ENCODE measurements at regions not wholly inside any gene's neighbourhood (a gene's known extent, or its start where the extent isn't known, plus 50 kb on each side); places are given as distances from the start of the nearest gene placed in this dataset.

DNA sequence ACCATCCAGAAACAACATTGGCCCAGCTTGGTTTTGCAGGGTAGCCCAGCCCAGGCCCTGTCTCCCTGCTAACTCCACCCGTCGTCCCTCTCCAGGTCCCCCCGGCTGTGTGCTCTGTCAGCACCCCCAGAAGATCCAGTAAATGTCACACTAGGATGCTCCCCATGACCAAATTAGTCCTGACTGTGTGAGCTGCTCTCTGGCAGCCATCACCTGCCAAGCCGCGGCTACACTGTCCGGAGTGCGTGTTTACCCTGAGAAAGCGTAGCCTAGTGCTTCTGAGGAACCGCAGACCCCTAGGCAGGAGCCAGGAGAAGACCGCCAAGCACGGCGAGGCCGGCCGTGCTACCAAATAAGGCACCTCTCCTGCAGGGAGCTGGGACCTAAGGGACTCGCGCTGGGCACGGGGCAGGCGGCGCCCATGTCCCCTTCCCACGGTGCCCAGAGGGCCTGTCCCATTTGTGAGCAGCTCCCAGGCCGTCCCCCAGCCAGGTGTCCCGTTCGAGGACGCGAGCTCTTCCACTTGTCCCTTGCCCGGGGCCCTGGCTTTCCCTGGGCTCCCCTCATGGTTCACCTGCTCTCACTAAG, 849.9 kb downstream of the RNF144A start:
- Histone ChIP-seq H3K36me3 (no peaks in the 10 kb centered on the region), H3K27me3 (no peaks in the 10 kb centered on the region), H3K9me3 (peaks cover 0 to 14% (median 2%) of the 10 kb centered on the region in 4 donors), H3K4me1 (peaks cover 0 to 39% (median 22%) of the 10 kb centered on the region in 4 donors), H3K4me3 (no peak overlapping the region), H3K27ac (peak overlapping the region in 3 of 4 donors; percentile 80 to 89 (median 84))
- intact Hi-C loops (cut with DNase I) = loop anchor here (1.0 to 5.0 kb wide), 4 partner anchors 235 to 909 kb away; no protein-coding TSS in a partner anchor
- peak; percentile 95 for DNase-seq
- WGBS, 2 donors = 93 to 96% methylated on average over 26 of the region's 26 CpGs
- peak; percentile 93 to 99 (median 98) for TF ChIP-seq POLR2AphosphoS5 (IDR thresholded peaks at IDR 0.05)
- peak; percentile 86 to 96 (median 92) for TF ChIP-seq EP300 (IDR thresholded peaks at IDR 0.05)
- TF ChIP-seq, protein P1, sequence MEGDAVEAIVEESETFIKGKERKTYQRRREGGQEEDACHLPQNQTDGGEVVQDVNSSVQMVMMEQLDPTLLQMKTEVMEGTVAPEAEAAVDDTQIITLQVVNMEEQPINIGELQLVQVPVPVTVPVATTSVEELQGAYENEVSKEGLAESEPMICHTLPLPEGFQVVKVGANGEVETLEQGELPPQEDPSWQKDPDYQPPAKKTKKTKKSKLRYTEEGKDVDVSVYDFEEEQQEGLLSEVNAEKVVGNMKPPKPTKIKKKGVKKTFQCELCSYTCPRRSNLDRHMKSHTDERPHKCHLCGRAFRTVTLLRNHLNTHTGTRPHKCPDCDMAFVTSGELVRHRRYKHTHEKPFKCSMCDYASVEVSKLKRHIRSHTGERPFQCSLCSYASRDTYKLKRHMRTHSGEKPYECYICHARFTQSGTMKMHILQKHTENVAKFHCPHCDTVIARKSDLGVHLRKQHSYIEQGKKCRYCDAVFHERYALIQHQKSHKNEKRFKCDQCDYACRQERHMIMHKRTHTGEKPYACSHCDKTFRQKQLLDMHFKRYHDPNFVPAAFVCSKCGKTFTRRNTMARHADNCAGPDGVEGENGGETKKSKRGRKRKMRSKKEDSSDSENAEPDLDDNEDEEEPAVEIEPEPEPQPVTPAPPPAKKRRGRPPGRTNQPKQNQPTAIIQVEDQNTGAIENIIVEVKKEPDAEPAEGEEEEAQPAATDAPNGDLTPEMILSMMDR (IDR thresholded peaks at IDR 0.05) = no peak
- no peak for TF ChIP-seq POLR2A (IDR thresholded peaks at IDR 0.05)

DNA sequence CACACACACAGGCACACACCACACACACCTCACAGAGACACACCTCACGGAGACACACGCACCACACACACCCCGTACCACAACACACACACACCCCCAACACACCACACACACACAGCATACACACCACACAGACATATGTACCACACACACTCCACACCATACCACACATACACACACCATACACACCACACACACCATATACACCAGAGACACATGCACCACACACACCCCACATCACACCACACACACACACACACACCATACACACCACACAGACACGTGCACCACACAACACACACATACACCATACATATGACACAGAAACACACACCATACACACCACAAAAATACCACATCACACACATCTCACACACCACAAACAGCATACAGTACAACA, 850.7 kb downstream of the RNF144A start:
- TF ChIP-seq POLR2AphosphoS5 (IDR thresholded peaks at IDR 0.05) = no peak
- TF ChIP-seq, protein P1 (IDR thresholded peaks at IDR 0.05) = no peak
- TF ChIP-seq POLR2A (IDR thresholded peaks at IDR 0.05) = no peak
- no peak for TF ChIP-seq EP300 (IDR thresholded peaks at IDR 0.05)
- WGBS, 2 donors = 96 to 98% methylated on average over 4 of the region's 4 CpGs

DNA sequence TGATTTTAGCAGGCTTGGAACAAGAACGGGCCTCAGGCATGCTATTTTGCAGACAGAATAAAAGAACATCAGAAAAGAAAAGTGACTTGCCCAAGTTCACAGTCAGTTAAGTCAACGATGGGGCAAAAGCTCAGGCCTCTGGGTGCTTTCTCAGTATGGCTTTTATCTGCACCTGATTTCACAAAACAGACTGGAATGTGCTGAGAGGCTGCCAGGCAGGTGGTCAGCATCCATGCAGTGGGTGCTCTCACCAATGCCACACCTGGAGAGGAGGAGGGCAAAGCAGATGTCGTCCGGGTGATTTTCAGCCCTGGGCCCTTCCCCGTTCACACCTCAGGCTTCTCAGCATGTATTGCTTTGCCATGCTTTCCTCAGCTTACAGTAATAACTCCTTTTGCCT, 854.6 kb downstream of the RNF144A start:
- Histone ChIP-seq H3K27ac (no peak overlapping the region), H3K36me3 (no peaks in the 10 kb centered on the region), H3K4me1 (peaks cover 0 to 16% (median 13%) of the 10 kb centered on the region in 4 donors), H3K9me3 (no peaks in the 10 kb centered on the region), H3K27me3 (no peaks in the 10 kb centered on the region), H3K4me3 (no peak overlapping the region)
- 84 to 90% methylated on average over 5 of the region's 5 CpGs for WGBS, 2 donors
- intact Hi-C loops (cut with DNase I) = no loop called here
- no peak for TF ChIP-seq POLR2A (IDR thresholded peaks at IDR 0.05)
- no peak for TF ChIP-seq EP300 (IDR thresholded peaks at IDR 0.05)
- TF ChIP-seq, protein P1 (IDR thresholded peaks at IDR 0.05) = no peak
- TF ChIP-seq POLR2AphosphoS5 (IDR thresholded peaks at IDR 0.05) = no peak
- no peak for DNase-seq

More for the DNA sequence above, 850.7 kb downstream of the RNF144A start:
- H3K27me3 ChIP-seq = no peaks in the 10 kb centered on the region
- H3K4me1 ChIP-seq = peaks cover 0 to 39% (median 22%) of the 10 kb centered on the region in 4 donors
- no peaks in the 10 kb centered on the region for H3K36me3 ChIP-seq
- intact Hi-C loops (cut with DNase I) = loop anchor here (1.0 to 5.0 kb wide), 4 partner anchors 234 to 908 kb away; no protein-coding TSS in a partner anchor
- DNase-seq = no peak
- peak overlapping the region in 3 of 4 donors; percentile 80 to 89 (median 84) for H3K27ac ChIP-seq
- H3K9me3 ChIP-seq = peaks cover 0 to 14% (median 2%) of the 10 kb centered on the region in 4 donors
- no peak overlapping the region for H3K4me3 ChIP-seq

DNA sequence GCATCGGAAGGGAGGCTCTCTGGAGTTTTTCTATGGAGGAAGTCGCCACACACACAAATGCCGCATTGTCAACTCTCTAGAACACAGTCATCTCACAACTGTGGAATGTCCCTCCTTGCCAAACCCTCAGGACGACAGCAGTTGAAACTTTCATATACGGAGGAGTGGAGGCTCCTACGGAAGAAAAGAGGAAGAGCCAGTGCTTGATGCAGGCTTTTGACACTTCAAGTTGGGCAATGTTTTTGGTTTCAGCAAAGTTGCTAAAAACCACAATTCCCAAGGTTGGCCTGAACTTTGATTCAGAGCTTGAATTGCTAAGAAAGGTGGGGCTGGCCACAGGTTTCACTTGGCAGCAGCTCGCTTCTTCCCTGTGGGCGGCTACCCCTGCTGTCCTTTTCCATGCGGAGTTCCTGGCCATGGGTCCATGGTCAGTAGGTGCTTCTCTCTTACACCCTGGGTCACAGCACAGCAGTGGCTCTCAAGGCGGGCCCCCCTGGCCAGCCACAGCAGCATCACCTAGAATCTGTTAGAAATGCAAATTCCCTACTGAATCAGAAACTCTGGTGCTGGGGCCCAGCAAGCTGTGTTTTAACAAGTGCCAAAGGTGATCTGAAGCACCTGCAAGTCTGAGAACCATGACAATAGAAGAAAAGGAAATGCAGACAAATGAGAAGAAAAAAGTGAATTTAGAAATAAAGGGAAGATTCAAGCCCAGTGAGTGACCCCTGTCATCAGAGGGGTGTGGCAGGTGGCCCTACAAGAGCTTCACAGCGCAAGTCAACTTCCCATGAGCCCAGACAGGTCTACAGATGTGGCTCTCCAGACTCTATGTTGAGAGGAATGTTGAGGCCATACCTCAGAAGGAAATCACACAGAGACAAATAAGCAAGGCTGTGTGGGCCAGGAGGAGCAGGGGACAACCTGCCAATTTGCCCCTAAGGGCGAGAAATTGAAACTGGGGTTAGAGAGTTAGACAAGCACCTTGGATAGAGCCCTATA, 856.4 kb downstream of the RNF144A start:
- TF ChIP-seq POLR2A (IDR thresholded peaks at IDR 0.05) (no peak), POLR2AphosphoS5 (IDR thresholded peaks at IDR 0.05) (peak in 1 of 4 donors; percentile 5)
- no peaks in the 10 kb centered on the region for H3K27me3 ChIP-seq
- H3K36me3 ChIP-seq = no peaks in the 10 kb centered on the region
- H3K4me1 ChIP-seq = no peaks in the 10 kb centered on the region
- no peak for DNase-seq
- intact Hi-C loops (cut with DNase I) = no loop called here
- H3K9me3 ChIP-seq = no peaks in the 10 kb centered on the region
- WGBS, 2 donors = 62 to 67% methylated on average over 12 of the region's 12 CpGs
- H3K4me3 ChIP-seq = no peak overlapping the region
- H3K27ac ChIP-seq = no peak overlapping the region

DNA sequence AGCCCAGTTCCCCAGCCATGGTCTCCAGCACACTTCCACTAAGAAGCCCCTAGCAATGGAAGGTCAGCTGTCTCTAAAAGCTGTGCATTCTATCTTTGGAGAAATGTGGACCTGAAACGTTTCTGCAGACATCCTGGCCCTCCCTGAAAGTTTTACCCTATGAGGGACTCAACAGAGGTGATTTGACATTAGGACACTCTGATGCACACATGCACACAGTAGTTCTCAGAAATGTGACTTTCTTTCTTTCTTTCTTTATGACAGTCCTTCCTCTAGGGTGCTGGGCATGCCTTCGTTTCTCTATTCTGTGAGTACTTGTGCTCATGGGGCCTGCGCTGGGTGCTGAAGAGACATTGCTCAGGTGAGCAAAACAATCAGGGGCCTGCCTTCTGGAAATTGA, 857.3 kb downstream of the RNF144A start:
- 77 to 82% methylated on average over 3 of the region's 3 CpGs for WGBS, 2 donors
- Histone ChIP-seq H3K27ac (no peak overlapping the region), H3K4me3 (no peak overlapping the region), H3K36me3 (no peaks in the 10 kb centered on the region), H3K27me3 (no peaks in the 10 kb centered on the region), H3K4me1 (no peaks in the 10 kb centered on the region), H3K9me3 (no peaks in the 10 kb centered on the region)
- no peak for DNase-seq
- intact Hi-C loops (cut with DNase I) = no loop called here
- TF ChIP-seq EP300 (IDR thresholded peaks at IDR 0.05) = no peak
- no peak for TF ChIP-seq POLR2AphosphoS5 (IDR thresholded peaks at IDR 0.05)
- TF ChIP-seq, protein P1 (IDR thresholded peaks at IDR 0.05) = no peak
- no peak for TF ChIP-seq POLR2A (IDR thresholded peaks at IDR 0.05)
